ENCODE measurements at regions not wholly inside any gene's neighbourhood (a gene's known extent, or its start where the extent isn't known, plus 50 kb on each side); places are given as distances from the start of the nearest gene placed in this dataset.
A peak's percentile ranks its signal among the peaks of the same experiment; 100 is the strongest.

DNA sequence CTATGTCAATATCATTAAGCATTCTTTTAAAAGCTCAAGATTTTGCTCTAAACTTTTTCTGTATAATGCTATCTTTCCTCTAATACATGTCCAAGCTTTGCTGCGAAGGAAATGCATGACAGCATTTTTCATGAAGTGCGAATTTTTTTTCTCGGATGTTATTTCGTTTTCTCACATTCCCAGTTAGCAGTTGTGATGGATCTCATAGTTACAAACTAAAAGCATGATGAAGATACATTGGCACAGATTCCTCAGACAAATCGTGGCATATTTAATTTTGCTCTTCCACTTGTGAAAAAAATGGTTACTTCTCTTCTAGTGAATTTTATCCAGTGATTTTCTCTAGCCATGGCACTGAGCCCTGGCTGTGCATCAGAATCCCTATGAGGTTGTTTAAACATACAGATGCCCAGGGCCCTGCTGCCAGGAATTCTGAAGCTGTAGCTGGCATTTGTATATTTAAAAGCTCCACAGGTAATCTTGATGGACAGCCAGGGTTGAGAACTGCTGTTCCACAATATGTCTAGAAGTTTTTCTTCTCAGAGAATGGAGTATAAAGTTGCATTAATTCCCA is 299.8 kb upstream of the NEBL start:
- no peak for DNase-seq

GRCh38 chr10:21195252-21195651 is 298.1 kb upstream of the NEBL start:
- DNase-seq: peak; percentile 9

- peak; percentile 77 for DNase-seq
Observed at GRCh38 chr10:21194510-21194993, 297.4 kb upstream of the NEBL start.

- DNase-seq: no peak
Observed at GRCh38 chr10:21193196-21193595, 296.1 kb upstream of the NEBL start.

GRCh38 chr10:21191512-21191911 is 294.4 kb upstream of the NEBL start:
- DNase-seq: no peak

- DNase-seq: no peak
Observed at GRCh38 chr10:21184984-21185383, 287.9 kb upstream of the NEBL start.

DNA sequence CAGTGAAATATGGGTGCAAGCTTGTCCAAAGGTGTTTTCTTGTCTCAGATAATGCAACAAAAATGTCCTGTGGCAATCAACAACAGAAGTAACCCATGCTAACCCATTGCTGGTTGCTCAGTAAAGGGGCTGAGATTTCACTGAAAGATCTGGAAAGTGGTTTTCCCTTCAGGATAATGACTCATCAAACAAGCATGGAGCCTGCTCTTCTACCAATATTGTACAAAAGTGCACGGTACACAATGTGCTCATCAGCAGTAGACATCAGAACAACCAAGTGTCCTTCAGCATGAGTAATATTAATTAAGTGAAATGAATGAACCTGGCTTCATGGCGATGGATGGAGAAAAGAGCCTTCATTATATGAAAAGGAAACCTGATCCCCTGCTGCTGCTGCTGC is 287.1 kb upstream of the NEBL start:
- peak; percentile 52 for DNase-seq

GRCh38 chr10:21183025-21183424 is 285.9 kb upstream of the NEBL start:
- DNase-seq: no peak

- DNase-seq: no peak
Observed at GRCh38 chr10:21181451-21181850, 284.3 kb upstream of the NEBL start.

- DNase-seq: no peak
Observed at GRCh38 chr10:21180604-21181003, 283.5 kb upstream of the NEBL start.

- DNase-seq: no peak
Observed at GRCh38 chr10:21176934-21177480, 279.9 kb upstream of the NEBL start.

DNA sequence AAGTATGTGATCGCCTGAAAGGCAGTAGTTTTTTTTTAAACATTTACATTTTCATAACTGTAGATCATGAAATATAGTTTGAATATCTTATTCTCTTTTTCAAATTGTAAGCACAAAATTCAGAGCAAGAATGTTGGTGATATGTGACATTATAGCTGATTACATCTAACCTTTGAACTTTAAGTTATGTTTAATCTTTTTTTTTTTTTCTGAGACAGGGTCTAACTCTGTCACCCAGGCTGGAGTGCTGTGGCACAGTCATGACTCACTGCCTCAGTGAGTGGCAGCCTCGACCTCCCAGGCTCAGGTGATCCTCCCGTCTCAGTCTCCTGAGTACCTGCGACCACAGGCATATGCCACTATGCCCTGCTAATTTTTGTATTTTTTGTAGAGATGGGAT is 278.7 kb upstream of the NEBL start:
- no peak for DNase-seq

DNA sequence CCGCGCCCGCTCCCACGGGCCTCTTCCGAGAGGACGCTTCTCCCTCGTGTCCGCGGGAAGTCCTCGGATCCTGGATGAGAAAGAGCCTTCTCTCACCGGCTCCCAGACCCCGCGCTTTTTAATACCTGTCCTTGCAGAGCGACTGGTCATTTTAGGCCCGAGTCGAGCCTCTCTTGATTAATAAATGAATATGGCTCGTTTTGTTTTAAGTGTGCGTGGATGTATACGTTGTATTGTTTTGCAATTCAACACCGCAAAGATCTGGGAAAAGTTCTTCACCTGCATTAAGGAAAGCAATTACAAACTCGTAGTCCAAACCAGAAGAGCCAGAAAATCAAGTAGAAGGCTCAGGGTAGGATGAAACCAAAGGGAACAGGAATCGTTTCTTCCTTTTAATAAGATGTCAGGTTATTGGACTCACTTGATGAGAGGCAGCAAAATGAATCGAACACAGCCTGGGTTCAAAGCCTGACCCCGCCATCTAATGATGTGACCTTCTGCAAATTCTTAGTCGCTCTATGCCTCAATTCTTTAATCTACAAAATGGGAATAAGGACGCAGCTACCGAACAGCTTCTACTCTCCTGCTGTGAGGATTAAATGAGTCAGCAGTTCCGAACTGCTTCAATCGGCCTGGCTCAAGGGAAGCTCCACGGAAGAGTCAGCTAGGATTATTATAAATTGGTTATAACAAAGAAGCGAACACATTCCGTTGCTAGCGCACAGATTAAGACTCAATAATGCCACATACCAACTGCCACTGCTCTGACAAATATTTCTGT is 277.8 kb upstream of the NEBL start:
- no peak for DNase-seq

GRCh38 chr10:21173802-21174714 is 276.9 kb upstream of the NEBL start:
- peak; percentile 80 for DNase-seq

DNA sequence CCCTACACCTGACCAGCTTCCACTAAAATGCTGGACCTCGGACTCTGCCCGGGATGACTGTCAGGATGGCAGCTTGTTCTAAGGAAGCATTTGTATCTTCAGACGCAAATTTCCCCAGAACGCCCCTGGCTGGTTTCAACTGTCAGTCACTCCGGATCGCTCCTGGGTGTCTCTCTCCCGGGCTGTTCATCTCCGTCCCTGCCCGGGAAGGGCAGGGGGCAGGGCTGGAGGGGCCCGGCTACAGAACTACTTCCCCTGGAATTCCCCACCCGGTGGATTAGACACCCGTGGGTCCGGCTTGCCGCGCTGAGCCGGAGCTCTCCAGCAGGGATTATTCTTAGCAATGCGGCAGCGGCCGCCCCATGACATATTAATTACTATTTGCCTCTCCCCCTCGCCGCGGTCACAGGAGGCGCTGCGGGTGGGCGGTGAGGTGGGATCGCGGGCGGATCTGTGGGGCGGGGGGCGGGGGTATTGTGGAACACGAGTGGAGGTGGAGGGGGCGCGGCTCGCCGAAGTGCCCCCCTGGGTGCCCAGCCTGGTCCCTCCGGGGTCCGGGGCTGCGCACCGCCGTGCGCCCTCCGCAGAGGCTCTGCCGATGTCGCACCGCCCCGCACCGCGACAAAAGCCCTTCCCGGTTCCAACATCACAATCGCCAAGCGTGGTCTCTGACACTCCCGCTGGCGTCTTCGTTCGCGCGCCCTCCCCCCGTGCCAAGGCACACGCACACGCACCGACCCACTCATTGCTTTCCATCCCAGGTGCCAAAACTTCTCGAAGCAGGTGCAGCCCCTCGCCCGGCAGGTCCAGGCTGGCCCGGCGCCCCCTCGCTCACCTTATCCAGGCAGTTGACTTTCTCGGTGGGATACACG is 276.1 kb upstream of the NEBL start:
- peak; percentile 75 for DNase-seq

DNA sequence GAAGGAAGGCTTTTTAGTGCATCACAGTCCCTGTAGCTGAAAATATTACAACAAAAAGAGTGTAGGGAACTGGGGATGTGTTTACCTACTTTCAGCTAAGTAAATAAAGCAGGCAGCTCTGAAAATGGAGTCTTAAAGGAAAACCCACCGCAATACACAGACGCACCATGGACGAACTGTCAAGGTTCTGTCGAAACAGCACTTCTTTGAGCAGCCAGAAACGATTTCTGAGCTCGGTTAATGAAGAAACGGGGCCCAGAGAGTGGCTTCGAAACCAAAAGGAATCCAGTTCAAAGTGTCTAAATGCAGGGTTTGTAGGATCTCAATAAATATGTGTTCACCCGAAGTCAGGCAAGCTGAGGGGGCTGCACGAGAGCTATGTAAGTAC is 275.4 kb upstream of the NEBL start:
- DNase-seq: peak; percentile 73

GRCh38 chr10:21171936-21172541 is 274.9 kb upstream of the NEBL start:
- DNase-seq: peak; percentile 79

GRCh38 chr10:21171197-21171935 is 274.3 kb upstream of the NEBL start:
- peak; percentile 58 for DNase-seq

DNA sequence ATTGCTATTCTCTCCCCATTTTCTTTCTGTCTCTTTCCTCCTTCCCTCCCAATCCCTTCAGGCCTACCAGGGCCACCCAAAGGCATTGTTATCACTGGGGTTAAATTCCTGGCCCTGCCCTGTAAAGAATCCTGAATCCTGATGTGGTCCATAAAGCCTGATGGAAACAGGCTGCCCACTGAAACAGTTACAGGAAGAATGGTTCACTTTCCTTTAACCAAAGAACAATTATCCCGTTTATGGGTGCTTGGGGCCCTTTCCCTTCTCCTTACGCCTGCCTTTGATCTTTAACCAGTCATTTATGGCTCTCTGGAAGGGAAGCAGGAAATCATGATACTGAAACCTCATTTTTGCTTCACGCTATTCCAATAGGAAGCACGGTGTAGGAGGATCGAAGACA is 273.1 kb upstream of the NEBL start:
- DNase-seq: peak; percentile 39

DNA sequence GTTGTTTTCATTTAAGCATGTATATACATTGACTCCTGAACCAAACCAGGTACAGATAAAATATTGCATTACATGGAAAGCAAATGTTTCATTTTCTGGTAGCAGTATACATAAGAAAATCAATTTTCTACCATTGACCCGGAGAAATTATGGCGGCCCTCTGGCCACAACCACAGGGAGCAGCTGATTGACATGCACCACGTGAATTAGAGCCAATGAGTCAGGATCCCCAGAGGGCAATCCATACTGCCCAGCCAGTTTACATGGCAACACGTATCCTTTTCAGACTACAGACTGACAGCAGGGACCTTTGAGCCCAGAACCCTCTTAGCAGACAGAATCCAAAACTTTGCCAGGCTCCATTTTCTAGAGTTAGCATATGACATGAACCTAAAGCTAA is 272.2 kb upstream of the NEBL start:
- DNase-seq: peak; percentile 87

Data from NCI-H69 (cell line).